ENCODE measurements at regions not wholly inside any gene's neighbourhood (a gene's known extent, or its start where the extent isn't known, plus 50 kb on each side); places are given as distances from the start of the nearest gene placed in this dataset.

GRCh38 chr20:22472447-22473100 is 111.8 kb downstream of the FOXA2 start:
- TF ChIP-seq POLR2A (IDR thresholded peaks at IDR 0.05) (no peak), CTCF (IDR thresholded peaks at IDR 0.05) (no peak), POLR2AphosphoS5 (IDR thresholded peaks at IDR 0.05) (no peak)

All from breast epithelium (tissue), 3 donors.